Ovary (tissue), 3 donors: ENCODE measurements at regions not wholly inside any gene's neighbourhood (a gene's known extent, or its start where the extent isn't known, plus 50 kb on each side); places are given as distances from the start of the nearest gene placed in this dataset.

Source experiments
- CTCF ChIP-seq, 3 donors: fragments of 450-650 bp in 2 of 3; fragments of 200-600 bp in 1 of 3; IDR thresholded peaks; one replicate each; pipeline versions ENCODE4 v1.5.1 to v1.8.0; 2016 to 2022; ENCODE audit warnings: antibody characterized with exemption in 3 of 3, mild to moderate bottlenecking in 1 of 3
- EP300 ChIP-seq: sonication (generic); formaldehyde crosslinking; IDR thresholded peaks from one replicate; pipeline ENCODE4 v1.6.1; 2017; ENCODE audit warnings: antibody characterized with exemption
- POLR2A ChIP-seq: fragments of 450-650 bp; IDR thresholded peaks from one replicate; pipeline ENCODE4 v1.6.1; 2017; ENCODE audit warnings: antibody characterized with exemption, mild to moderate bottlenecking, moderate library complexity
- donor health status: DM: no; HTN: no; CAD: no.

DNA sequence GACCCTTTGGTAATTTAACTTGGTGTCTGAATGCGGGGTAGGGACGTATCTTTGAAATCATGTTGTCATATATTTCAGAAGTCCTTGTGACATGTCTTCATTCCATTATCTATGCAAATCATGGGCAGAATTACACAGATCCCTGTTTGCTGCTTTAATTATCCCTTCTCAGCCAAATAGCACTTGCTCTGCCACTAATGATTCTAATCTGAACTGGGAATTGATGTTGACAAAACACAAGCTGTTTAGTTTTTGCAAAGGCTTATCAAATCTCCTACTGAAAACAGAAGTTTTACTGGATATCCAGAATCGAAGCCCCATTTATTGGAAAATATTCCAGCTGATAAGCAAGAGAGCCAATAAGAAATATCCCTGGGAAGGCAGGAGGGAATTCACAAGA is 205.9 kb upstream of the COX10 start:
- TF ChIP-seq CTCF (IDR thresholded peaks at IDR 0.05) = no peak
- no peak for TF ChIP-seq POLR2A
- no peak for TF ChIP-seq EP300
